ENCODE measurements at regions not wholly inside any gene's neighbourhood (a gene's known extent, or its start where the extent isn't known, plus 50 kb on each side); places are given as distances from the start of the nearest gene placed in this dataset.

- H3K36me3 Mint-ChIP-seq: no peaks in the 10 kb centered on the region
- no peak overlapping the region for H3K4me2 ChIP-seq (replicated peaks; ENCODE audit: extremely low read depth, low read length, poor library complexity, severe bottlenecking)
- no peaks in the 10 kb centered on the region for H3K4me1 Mint-ChIP-seq
Measured at GRCh38 chr13:109345433-109345941, 440.9 kb downstream of the IRS2 start.

GRCh38 chr13:109344552-109345157, 441.7 kb downstream of the IRS2 start:
- Mint-ChIP-seq H3K4me1 (no peaks in the 10 kb centered on the region), H3K27ac (no peak overlapping the region), H3K27me3 (ENCODE audit: low read depth in 3 of 3) (peaks cover 5 to 9% (median 7%) of the 10 kb centered on the region in 3 donors), H3K36me3 (no peaks in the 10 kb centered on the region), H3K9me3 (peaks cover 1 to 3% (median 2%) of the 10 kb centered on the region in 7 donors), H3K4me3 (peak overlapping the region; percentile 6 to 41)
- 86% methylated on average over 7 of the region's 9 CpGs for WGBS (ENCODE audit: insufficient coverage)
- Histone ChIP-seq H3K27ac (ENCODE audit: low read depth in 1 of 2, low read length in 2 of 2) (no peak overlapping the region), H3K4me2 (replicated peaks; ENCODE audit: extremely low read depth, low read length, poor library complexity, severe bottlenecking) (no peak overlapping the region), H2AFZ (ENCODE audit: insufficient read depth, low read depth, low read length, poor library complexity, severe bottlenecking) (no peak overlapping the region), H3K4me1 (ENCODE audit: control insufficient read depth in 1 of 2, insufficient read depth in 2 of 2, low read length in 2 of 2) (no peaks in the 10 kb centered on the region), H3K27me3 (ENCODE audit: control insufficient read depth in 2 of 2, insufficient read depth in 2 of 2, low read length in 2 of 2) (peaks cover under 1 to 5% of the 10 kb centered on the region in 2 donors), H3K4me3 (replicated peaks in 1 of 3; ENCODE audit: low read depth in 2 of 3, low read length in 3 of 3) (no peak overlapping the region), H4K20me1 (ENCODE audit: insufficient read depth, low read length) (no peaks in the 10 kb centered on the region), H3K79me2 (ENCODE audit: insufficient read depth, low read length) (no peaks in the 10 kb centered on the region), H3K9me3 (replicated peaks in 1 of 2; ENCODE audit: control insufficient read depth in 1 of 2, insufficient read depth in 1 of 2, low read length in 2 of 2) (no peaks in the 10 kb centered on the region), H3K9ac (ENCODE audit: insufficient read depth, low read length, poor library complexity, severe bottlenecking) (no peak overlapping the region), H3K36me3 (replicated peaks in 1 of 2; ENCODE audit: control insufficient read depth in 1 of 2, insufficient read depth in 2 of 2, low read length in 2 of 2) (no peaks in the 10 kb centered on the region)
- no peak for DNase-seq
- intact Hi-C loops (cut with micrococcal nuclease): no loop called here
- no peak for TF ChIP-seq CTCF (IDR thresholded peaks at IDR 0.05)

More at GRCh38 chr13:109345433-109345941, 440.9 kb downstream of the IRS2 start:
- Histone ChIP-seq H3K27ac (ENCODE audit: low read depth in 1 of 2, low read length in 2 of 2) (no peak overlapping the region), H3K27me3 (ENCODE audit: control insufficient read depth in 2 of 2, insufficient read depth in 2 of 2, low read length in 2 of 2) (peaks cover 0 to 5% of the 10 kb centered on the region in 2 donors), H3K9ac (ENCODE audit: insufficient read depth, low read length, poor library complexity, severe bottlenecking) (no peak overlapping the region), H3K4me3 (replicated peaks in 1 of 3; ENCODE audit: low read depth in 2 of 3, low read length in 3 of 3) (no peak overlapping the region), H3K4me1 (ENCODE audit: control insufficient read depth in 1 of 2, insufficient read depth in 2 of 2, low read length in 2 of 2) (no peaks in the 10 kb centered on the region), H3K9me3 (replicated peaks in 1 of 2; ENCODE audit: control insufficient read depth in 1 of 2, insufficient read depth in 1 of 2, low read length in 2 of 2) (no peaks in the 10 kb centered on the region), H2AFZ (ENCODE audit: insufficient read depth, low read depth, low read length, poor library complexity, severe bottlenecking) (no peak overlapping the region), H3K36me3 (replicated peaks in 1 of 2; ENCODE audit: control insufficient read depth in 1 of 2, insufficient read depth in 2 of 2, low read length in 2 of 2) (no peaks in the 10 kb centered on the region), H3K79me2 (ENCODE audit: insufficient read depth, low read length) (no peaks in the 10 kb centered on the region), H4K20me1 (ENCODE audit: insufficient read depth, low read length) (no peaks in the 10 kb centered on the region)
- H3K9me3 Mint-ChIP-seq: peaks cover 1 to 3% (median 2%) of the 10 kb centered on the region in 7 donors
- intact Hi-C loops (cut with micrococcal nuclease): no loop called here
- H3K27me3 Mint-ChIP-seq (ENCODE audit: low read depth in 3 of 3): peaks cover 4 to 9% (median 7%) of the 10 kb centered on the region in 3 donors
- TF ChIP-seq CTCF (IDR thresholded peaks at IDR 0.05): no peak
- WGBS (ENCODE audit: insufficient coverage): 95% methylated on average over 4 of the region's 5 CpGs
- DNase-seq: no peak
- H3K27ac Mint-ChIP-seq: no peak overlapping the region
- no peak overlapping the region for H3K4me3 Mint-ChIP-seq

Data from CD14-positive monocyte (primary cell).